ENCODE measurements at regions not wholly inside any gene's neighbourhood (a gene's known extent, or its start where the extent isn't known, plus 50 kb on each side); places are given as distances from the start of the nearest gene placed in this dataset.

- TF ChIP-seq, protein P1, sequence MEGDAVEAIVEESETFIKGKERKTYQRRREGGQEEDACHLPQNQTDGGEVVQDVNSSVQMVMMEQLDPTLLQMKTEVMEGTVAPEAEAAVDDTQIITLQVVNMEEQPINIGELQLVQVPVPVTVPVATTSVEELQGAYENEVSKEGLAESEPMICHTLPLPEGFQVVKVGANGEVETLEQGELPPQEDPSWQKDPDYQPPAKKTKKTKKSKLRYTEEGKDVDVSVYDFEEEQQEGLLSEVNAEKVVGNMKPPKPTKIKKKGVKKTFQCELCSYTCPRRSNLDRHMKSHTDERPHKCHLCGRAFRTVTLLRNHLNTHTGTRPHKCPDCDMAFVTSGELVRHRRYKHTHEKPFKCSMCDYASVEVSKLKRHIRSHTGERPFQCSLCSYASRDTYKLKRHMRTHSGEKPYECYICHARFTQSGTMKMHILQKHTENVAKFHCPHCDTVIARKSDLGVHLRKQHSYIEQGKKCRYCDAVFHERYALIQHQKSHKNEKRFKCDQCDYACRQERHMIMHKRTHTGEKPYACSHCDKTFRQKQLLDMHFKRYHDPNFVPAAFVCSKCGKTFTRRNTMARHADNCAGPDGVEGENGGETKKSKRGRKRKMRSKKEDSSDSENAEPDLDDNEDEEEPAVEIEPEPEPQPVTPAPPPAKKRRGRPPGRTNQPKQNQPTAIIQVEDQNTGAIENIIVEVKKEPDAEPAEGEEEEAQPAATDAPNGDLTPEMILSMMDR (IDR thresholded peaks at IDR 0.05), result no peak
- Histone ChIP-seq H3K4me3 (no peak overlapping the region), H3K4me1 (ENCODE audit: control insufficient read depth in 1 of 2, low read depth in 2 of 2) (no peaks in the 10 kb centered on the region), H3K27ac (no peak overlapping the region), H3K36me3 (no peaks in the 10 kb centered on the region), H3K27me3 (replicated peaks; ENCODE audit: insufficient read depth) (no peaks in the 10 kb centered on the region), H3K9me3 (no peaks in the 10 kb centered on the region)
- DNase-seq (ENCODE audit: low spot score) (no peak), ATAC-seq (ENCODE audit: insufficient number of reproducible peaks, low FRiP score, low read depth) (no peak)
Measured at GRCh38 chr7:121755818-121756552, 117.0 kb upstream of the PTPRZ1 start.

DNA sequence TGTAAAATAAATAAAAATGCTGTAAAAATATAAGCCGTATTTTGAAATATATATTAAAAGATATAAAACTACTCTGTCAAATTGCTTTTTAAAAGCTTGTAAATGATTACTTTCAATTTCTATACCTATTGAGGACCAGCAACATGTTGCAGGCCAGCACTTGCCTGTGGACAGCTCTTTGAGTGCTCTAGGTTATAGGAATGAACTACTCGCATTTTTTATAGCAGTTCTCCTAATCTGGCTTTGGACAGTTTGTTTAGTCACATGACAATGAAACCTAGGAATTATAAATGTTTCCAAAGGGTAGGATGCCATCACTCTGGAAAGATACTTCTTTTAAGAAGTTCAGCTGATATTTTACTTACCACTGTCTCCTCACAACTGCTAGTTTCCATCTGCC, 117.7 kb upstream of the PTPRZ1 start:
- Histone ChIP-seq H3K27me3 (replicated peaks; ENCODE audit: insufficient read depth) (no peaks in the 10 kb centered on the region), H3K36me3 (no peaks in the 10 kb centered on the region), H3K4me1 (ENCODE audit: control insufficient read depth in 1 of 2, low read depth in 2 of 2) (no peaks in the 10 kb centered on the region), H3K4me3 (no peak overlapping the region), H3K27ac (no peak overlapping the region), H3K9me3 (no peaks in the 10 kb centered on the region)
- ATAC-seq (ENCODE audit: insufficient number of reproducible peaks, low FRiP score, low read depth), result no peak
- DNase-seq (ENCODE audit: low spot score), result no peak
- TF ChIP-seq, protein P1 (IDR thresholded peaks at IDR 0.05), result no peak

DNA sequence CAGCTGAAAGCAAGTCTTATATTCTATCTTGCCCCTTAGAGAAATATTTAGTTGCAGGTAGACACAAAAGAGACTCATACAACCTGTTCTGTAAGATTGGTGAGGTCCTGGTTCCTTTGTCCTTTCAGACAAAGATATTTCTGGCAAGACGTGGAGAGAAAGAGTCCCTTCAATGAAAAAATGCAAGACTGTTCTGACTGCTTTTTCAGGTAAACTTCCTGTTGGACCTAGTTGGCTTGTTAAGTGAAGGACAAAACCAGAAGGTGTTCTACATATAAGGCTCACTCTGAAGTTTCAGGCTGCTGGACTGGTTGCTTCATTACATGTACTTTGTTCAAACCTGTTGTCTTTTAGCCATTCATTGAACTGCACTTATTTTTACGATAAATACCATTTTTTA, 119.0 kb upstream of the PTPRZ1 start:
- TF ChIP-seq, protein P1 (IDR thresholded peaks at IDR 0.05), result no peak
- DNase-seq (ENCODE audit: low spot score) (no peak), ATAC-seq (ENCODE audit: insufficient number of reproducible peaks, low FRiP score, low read depth) (no peak)
- no peaks in the 10 kb centered on the region for H3K4me1 ChIP-seq (ENCODE audit: control insufficient read depth in 1 of 2, low read depth in 2 of 2)
- H3K27me3 ChIP-seq (replicated peaks; ENCODE audit: insufficient read depth), result no peaks in the 10 kb centered on the region
- no peaks in the 10 kb centered on the region for H3K9me3 ChIP-seq
- H3K36me3 ChIP-seq, result no peaks in the 10 kb centered on the region
- H3K27ac ChIP-seq, result no peak overlapping the region
- no peak overlapping the region for H3K4me3 ChIP-seq

GRCh38 chr7:121752706-121753105, 120.3 kb upstream of the PTPRZ1 start:
- ATAC-seq (ENCODE audit: insufficient number of reproducible peaks, low FRiP score, low read depth), result no peak
- Histone ChIP-seq H3K27me3 (replicated peaks; ENCODE audit: insufficient read depth) (no peaks in the 10 kb centered on the region), H3K4me1 (ENCODE audit: control insufficient read depth in 1 of 2, low read depth in 2 of 2) (no peaks in the 10 kb centered on the region), H3K36me3 (no peaks in the 10 kb centered on the region), H3K27ac (no peak overlapping the region), H3K9me3 (no peaks in the 10 kb centered on the region), H3K4me3 (no peak overlapping the region)
- DNase-seq (ENCODE audit: low spot score), result no peak
- TF ChIP-seq, protein P1 (IDR thresholded peaks at IDR 0.05), result no peak

DNA sequence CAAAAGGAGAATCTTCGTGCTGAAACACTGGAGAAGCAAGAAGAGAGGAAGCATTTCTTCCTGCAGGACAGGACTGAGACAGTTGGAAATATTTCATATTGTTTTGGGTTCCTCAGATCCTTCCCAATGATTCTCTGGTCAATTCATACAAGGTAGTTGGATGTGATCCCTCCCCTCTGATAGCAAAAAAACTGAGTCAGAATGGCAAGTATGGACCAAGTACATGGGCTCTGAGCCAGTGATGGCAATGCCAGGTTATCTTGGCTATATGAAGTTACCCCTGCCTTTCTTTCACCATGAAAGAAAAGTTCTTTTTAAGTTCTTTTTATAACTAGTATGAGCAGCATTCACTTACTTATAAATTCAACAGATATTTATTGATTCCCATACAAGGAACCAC, 124.4 kb upstream of the PTPRZ1 start:
- Histone ChIP-seq H3K4me3 (no peak overlapping the region), H3K4me1 (ENCODE audit: control insufficient read depth in 1 of 2, low read depth in 2 of 2) (no peaks in the 10 kb centered on the region), H3K27me3 (replicated peaks; ENCODE audit: insufficient read depth) (no peaks in the 10 kb centered on the region), H3K36me3 (no peaks in the 10 kb centered on the region), H3K9me3 (no peaks in the 10 kb centered on the region), H3K27ac (no peak overlapping the region)
- no peak for DNase-seq (ENCODE audit: low spot score)
- ATAC-seq (ENCODE audit: insufficient number of reproducible peaks, low FRiP score, low read depth), result no peak
- TF ChIP-seq, protein P1 (IDR thresholded peaks at IDR 0.05), result no peak
